ENCODE measurements at regions not wholly inside any gene's neighbourhood (a gene's known extent, or its start where the extent isn't known, plus 50 kb on each side); places are given as distances from the start of the nearest gene placed in this dataset.

GRCh38 chr13:50461189-50461588 lies 382.3 kb downstream of the DLEU7 start:
- Histone ChIP-seq H3K23ac (ENCODE audit: insufficient read length, low read depth, low read length) (no peak overlapping the region), H3K79me1 (ENCODE audit: insufficient read depth, low read depth, low read length, poor library complexity, severe bottlenecking) (no peaks in the 10 kb centered on the region), H3K79me2 (ENCODE audit: insufficient read depth, low read length) (peaks cover 2% of the 10 kb centered on the region; the same call in 1 of the 2 replicates), H3K14ac (ENCODE audit: insufficient read depth, low read length) (no peak overlapping the region), H4K8ac (replicated peaks; ENCODE audit: insufficient read length, low read depth, low read length) (no peak overlapping the region), H3K18ac (ENCODE audit: insufficient read length, low read depth, low read length) (no peak overlapping the region), H2BK5ac (ENCODE audit: insufficient read length, low read length) (no peak overlapping the region), H3K27me3 (ENCODE audit: insufficient read depth, low read length) (no peaks in the 10 kb centered on the region), H3K56ac (ENCODE audit: insufficient read length, low read depth, low read length) (no peak overlapping the region), H3K23me2 (ENCODE audit: insufficient read length, low read depth, low read length, poor library complexity, severe bottlenecking) (no peaks in the 10 kb centered on the region), H2BK12ac (ENCODE audit: insufficient read length, low read depth, low read length) (no peak overlapping the region), H4K20me1 (ENCODE audit: control insufficient read depth, insufficient read depth, insufficient read length) (no peaks in the 10 kb centered on the region), H2BK120ac (ENCODE audit: low read depth, low read length, poor library complexity, severe bottlenecking) (no peak overlapping the region), H3K9me3 (ENCODE audit: control insufficient read depth, low read depth, low read length) (no peaks in the 10 kb centered on the region), H3K4ac (ENCODE audit: low read depth, low read length) (no peak overlapping the region), H2AK5ac (ENCODE audit: insufficient read length, low read length) (no peak overlapping the region), H2BK20ac (ENCODE audit: low read depth, low read length, poor library complexity, severe bottlenecking) (no peak overlapping the region), H3K9ac (ENCODE audit: extremely low read depth, insufficient read length, low read length) (no peak overlapping the region), H2AFZ (ENCODE audit: low read length) (no peak overlapping the region), H3K4me2 (ENCODE audit: insufficient read depth, insufficient read length, low read length) (no peak overlapping the region), H3K4me1 (ENCODE audit: insufficient read depth, low read length) (no peaks in the 10 kb centered on the region), H4K91ac (ENCODE audit: insufficient read length, low read depth, low read length) (no peak overlapping the region), H2BK15ac (ENCODE audit: low read depth, low read length) (no peak overlapping the region), H3K27ac (ENCODE audit: insufficient read length, low read depth, low read length) (no peak overlapping the region), H3T11ph (ENCODE audit: low read length) (no peak overlapping the region), H4K5ac (ENCODE audit: insufficient read length, low read depth, low read length) (no peak overlapping the region)
- Mint-ChIP-seq H3K9me3 (no peaks in the 10 kb centered on the region), H3K4me3 (no peak overlapping the region), H3K36me3 (ENCODE audit: insufficient read depth in 1 of 3, low read depth in 3 of 3) (no peaks in the 10 kb centered on the region), H3K27ac (no peak overlapping the region; a peak in 1 of 7 replicates), H3K4me1 (no peaks in the 10 kb centered on the region), H3K27me3 (ENCODE audit: low read depth) (no peaks in the 10 kb centered on the region)
- TF ChIP-seq, protein P1, sequence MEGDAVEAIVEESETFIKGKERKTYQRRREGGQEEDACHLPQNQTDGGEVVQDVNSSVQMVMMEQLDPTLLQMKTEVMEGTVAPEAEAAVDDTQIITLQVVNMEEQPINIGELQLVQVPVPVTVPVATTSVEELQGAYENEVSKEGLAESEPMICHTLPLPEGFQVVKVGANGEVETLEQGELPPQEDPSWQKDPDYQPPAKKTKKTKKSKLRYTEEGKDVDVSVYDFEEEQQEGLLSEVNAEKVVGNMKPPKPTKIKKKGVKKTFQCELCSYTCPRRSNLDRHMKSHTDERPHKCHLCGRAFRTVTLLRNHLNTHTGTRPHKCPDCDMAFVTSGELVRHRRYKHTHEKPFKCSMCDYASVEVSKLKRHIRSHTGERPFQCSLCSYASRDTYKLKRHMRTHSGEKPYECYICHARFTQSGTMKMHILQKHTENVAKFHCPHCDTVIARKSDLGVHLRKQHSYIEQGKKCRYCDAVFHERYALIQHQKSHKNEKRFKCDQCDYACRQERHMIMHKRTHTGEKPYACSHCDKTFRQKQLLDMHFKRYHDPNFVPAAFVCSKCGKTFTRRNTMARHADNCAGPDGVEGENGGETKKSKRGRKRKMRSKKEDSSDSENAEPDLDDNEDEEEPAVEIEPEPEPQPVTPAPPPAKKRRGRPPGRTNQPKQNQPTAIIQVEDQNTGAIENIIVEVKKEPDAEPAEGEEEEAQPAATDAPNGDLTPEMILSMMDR (conservative IDR thresholded peaks at IDR 0.05) = no peak
- WGBS (ENCODE audit: extremely low coverage, insufficient read length, low lambda C conversion rate) = no CpG with 5 or more reads among the region's 3 CpGs
- no peak for DNase-seq

All from H9 (cell line).